ENCODE measurements at regions not wholly inside any gene's neighbourhood (a gene's known extent, or its start where the extent isn't known, plus 50 kb on each side); places are given as distances from the start of the nearest gene placed in this dataset.

GRCh38 chr2:120547662-120548061 lies 188.0 kb upstream of the GLI2 start:
- intact Hi-C loops (cut with micrococcal nuclease; ENCODE audit: unreplicated experiment) = no loop called here
- BruUV-seq (replicated peaks) = no TSS peak
- Mint-ChIP-seq H3K27me3 (ENCODE audit: unreplicated experiment) (peaks cover 47% of the 10 kb centered on the region), H3K36me3 (ENCODE audit: insufficient read depth, unreplicated experiment) (no peaks in the 10 kb centered on the region), H3K9me3 (ENCODE audit: low read depth, unreplicated experiment) (no peaks in the 10 kb centered on the region), H3K4me3 (ENCODE audit: low read depth, unreplicated experiment) (no peak overlapping the region), H3K27ac (ENCODE audit: unreplicated experiment) (no peak overlapping the region), H3K4me1 (ENCODE audit: low read depth, unreplicated experiment) (peaks cover 16% of the 10 kb centered on the region)
- no peak for DNase-seq
- CTCF ChIA-PET = no interaction called here
- TF ChIP-seq, protein P1, sequence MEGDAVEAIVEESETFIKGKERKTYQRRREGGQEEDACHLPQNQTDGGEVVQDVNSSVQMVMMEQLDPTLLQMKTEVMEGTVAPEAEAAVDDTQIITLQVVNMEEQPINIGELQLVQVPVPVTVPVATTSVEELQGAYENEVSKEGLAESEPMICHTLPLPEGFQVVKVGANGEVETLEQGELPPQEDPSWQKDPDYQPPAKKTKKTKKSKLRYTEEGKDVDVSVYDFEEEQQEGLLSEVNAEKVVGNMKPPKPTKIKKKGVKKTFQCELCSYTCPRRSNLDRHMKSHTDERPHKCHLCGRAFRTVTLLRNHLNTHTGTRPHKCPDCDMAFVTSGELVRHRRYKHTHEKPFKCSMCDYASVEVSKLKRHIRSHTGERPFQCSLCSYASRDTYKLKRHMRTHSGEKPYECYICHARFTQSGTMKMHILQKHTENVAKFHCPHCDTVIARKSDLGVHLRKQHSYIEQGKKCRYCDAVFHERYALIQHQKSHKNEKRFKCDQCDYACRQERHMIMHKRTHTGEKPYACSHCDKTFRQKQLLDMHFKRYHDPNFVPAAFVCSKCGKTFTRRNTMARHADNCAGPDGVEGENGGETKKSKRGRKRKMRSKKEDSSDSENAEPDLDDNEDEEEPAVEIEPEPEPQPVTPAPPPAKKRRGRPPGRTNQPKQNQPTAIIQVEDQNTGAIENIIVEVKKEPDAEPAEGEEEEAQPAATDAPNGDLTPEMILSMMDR (IDR thresholded peaks at IDR 0.05; ENCODE audit: unreplicated experiment) = no peak

DNA sequence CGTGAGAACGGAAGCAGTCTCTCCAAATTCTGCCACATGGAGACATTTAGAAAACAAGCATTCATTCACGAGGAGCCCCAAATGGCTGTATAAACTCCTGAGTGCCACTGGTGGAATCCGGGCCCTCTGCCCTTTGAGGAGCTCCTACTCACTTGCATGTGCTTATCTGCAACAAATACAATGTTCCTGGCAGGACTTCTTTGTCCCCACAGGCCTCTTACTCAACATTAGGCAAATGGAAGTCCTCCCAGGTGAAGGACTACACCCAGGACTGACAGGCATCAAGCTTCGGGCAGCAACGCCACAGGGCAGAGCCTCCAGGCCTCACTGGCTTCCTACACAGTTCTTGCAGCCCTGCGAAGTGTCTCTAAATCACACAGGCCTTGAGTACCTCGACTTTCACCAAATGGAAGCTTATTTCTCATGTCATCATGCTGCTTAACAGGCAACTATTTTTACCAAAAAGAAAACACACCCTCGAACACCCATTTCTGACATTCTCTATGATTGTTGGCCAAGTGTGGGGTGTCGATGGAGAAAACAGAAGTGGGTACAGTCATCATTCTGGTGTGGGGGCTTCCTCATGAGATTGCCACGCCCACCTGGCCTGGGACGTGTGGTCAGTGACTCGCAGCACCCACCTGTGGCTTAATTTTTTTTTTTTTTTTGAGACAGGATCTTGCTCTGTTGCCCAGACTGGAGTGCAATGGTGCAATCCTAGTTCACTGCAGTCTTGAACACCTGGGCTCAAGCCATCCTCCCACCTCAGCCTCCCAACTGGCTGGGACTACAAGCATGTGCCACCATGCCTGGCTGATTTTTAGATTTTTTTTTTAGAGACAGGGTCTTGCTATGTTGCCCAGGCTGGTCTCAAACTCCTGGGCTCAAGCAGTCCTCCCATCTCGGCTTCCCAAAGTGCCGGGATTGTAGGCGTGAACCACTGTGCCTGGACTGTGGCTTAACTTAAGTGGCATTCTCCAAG lies 186.8 kb upstream of the GLI2 start:
- peaks cover 52% of the 10 kb centered on the region for H3K27me3 Mint-ChIP-seq (ENCODE audit: unreplicated experiment)
- no peak for DNase-seq
- intact Hi-C loops (cut with micrococcal nuclease; ENCODE audit: unreplicated experiment) = no loop called here
- H3K4me3 Mint-ChIP-seq (ENCODE audit: low read depth, unreplicated experiment) = no peak overlapping the region
- H3K27ac Mint-ChIP-seq (ENCODE audit: unreplicated experiment) = no peak overlapping the region
- H3K9me3 Mint-ChIP-seq (ENCODE audit: low read depth, unreplicated experiment) = no peaks in the 10 kb centered on the region
- TF ChIP-seq, protein P1 (IDR thresholded peaks at IDR 0.05; ENCODE audit: unreplicated experiment) = no peak
- H3K4me1 Mint-ChIP-seq (ENCODE audit: low read depth, unreplicated experiment) = peaks cover 24% of the 10 kb centered on the region
- no peaks in the 10 kb centered on the region for H3K36me3 Mint-ChIP-seq (ENCODE audit: insufficient read depth, unreplicated experiment)
- no TSS peak for BruUV-seq (replicated peaks)
- CTCF ChIA-PET = no interaction called here

DNA sequence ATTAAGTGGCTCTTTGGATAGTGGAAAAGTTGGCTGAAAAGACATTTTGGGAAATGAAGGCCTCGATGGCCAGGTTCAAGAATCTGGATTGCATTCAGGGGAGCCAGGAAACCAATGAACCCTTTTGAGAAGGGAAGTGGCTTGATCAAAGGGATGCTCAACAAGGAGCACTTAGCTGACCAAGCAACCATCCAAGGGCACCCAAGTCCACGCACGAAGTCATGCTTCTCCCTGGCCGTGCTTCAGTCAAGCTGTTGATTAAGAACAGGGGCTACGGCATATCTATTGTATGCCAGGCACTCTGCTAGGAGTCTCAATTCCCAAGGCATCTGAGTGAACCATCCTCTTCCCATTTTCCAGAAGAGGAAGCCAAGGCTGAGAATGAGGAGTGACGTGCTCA lies 185.8 kb upstream of the GLI2 start:
- CTCF ChIA-PET = no interaction called here
- TF ChIP-seq, protein P1 (IDR thresholded peaks at IDR 0.05; ENCODE audit: unreplicated experiment) = no peak
- no peak for DNase-seq
- no peaks in the 10 kb centered on the region for H3K9me3 Mint-ChIP-seq (ENCODE audit: low read depth, unreplicated experiment)
- H3K27me3 Mint-ChIP-seq (ENCODE audit: unreplicated experiment) = peaks cover 58% of the 10 kb centered on the region
- BruUV-seq (replicated peaks) = no TSS peak
- intact Hi-C loops (cut with micrococcal nuclease; ENCODE audit: unreplicated experiment) = loop anchor here (10.0 kb wide), 1 partner anchor 125 kb away; no protein-coding TSS in a partner anchor
- no peaks in the 10 kb centered on the region for H3K36me3 Mint-ChIP-seq (ENCODE audit: insufficient read depth, unreplicated experiment)
- no peak overlapping the region for H3K4me3 Mint-ChIP-seq (ENCODE audit: low read depth, unreplicated experiment)
- H3K27ac Mint-ChIP-seq (ENCODE audit: unreplicated experiment) = no peak overlapping the region
- peaks cover 24% of the 10 kb centered on the region for H3K4me1 Mint-ChIP-seq (ENCODE audit: low read depth, unreplicated experiment)

- Mint-ChIP-seq H3K4me1 (ENCODE audit: low read depth, unreplicated experiment) (peaks cover 24% of the 10 kb centered on the region), H3K36me3 (ENCODE audit: insufficient read depth, unreplicated experiment) (no peaks in the 10 kb centered on the region), H3K27me3 (ENCODE audit: unreplicated experiment) (peaks cover 58% of the 10 kb centered on the region), H3K27ac (ENCODE audit: unreplicated experiment) (no peak overlapping the region), H3K9me3 (ENCODE audit: low read depth, unreplicated experiment) (no peaks in the 10 kb centered on the region), H3K4me3 (ENCODE audit: low read depth, unreplicated experiment) (no peak overlapping the region)
- DNase-seq = no peak
- TF ChIP-seq, protein P1 (IDR thresholded peaks at IDR 0.05; ENCODE audit: unreplicated experiment) = no peak
- CTCF ChIA-PET = no interaction called here
- intact Hi-C loops (cut with micrococcal nuclease; ENCODE audit: unreplicated experiment) = loop anchor here (10.0 kb wide), 1 partner anchor 125 kb away; no protein-coding TSS in a partner anchor
- no TSS peak for BruUV-seq (replicated peaks)
Observed at GRCh38 chr2:120550282-120550681, 185.4 kb upstream of the GLI2 start.

Measured in Calu3 (cell line).